ENCODE measurements at regions not wholly inside any gene's neighbourhood (a gene's known extent, or its start where the extent isn't known, plus 50 kb on each side); places are given as distances from the start of the nearest gene placed in this dataset.

GRCh38 chr10:123952099-123952498 is 60.5 kb upstream of the CPXM2 start:
- no peak for DNase-seq

- no peak for DNase-seq
Observed at GRCh38 chr10:123948030-123948823, 56.6 kb upstream of the CPXM2 start.

- DNase-seq: peak in 1 of 2 donors; percentile 3
Observed at GRCh38 chr10:123945325-123945920, 53.8 kb upstream of the CPXM2 start.

- DNase-seq: no peak
Observed at GRCh38 chr10:123944661-123945060, 53.1 kb upstream of the CPXM2 start.

- no peak for DNase-seq
Observed at GRCh38 chr10:123943307-123943706, 51.7 kb upstream of the CPXM2 start.

- no peak for DNase-seq
Observed at GRCh38 chr10:123942114-123942861, 50.7 kb upstream of the CPXM2 start.

Data from CD4-positive, alpha-beta T cell treated with Interferon alpha-2 for 1 hour (primary cell).